Adrenal gland (tissue), 5 donors: ENCODE measurements at regions not wholly inside any gene's neighbourhood (a gene's known extent, or its start where the extent isn't known, plus 50 kb on each side); places are given as distances from the start of the nearest gene placed in this dataset.

Experiments
- POLR2A ChIP-seq, 2 donors: fragments of 450-650 bp; IDR thresholded peaks; one replicate each; pipeline ENCODE4 v1.6.1; 2017; ENCODE audit warnings: antibody characterized with exemption in 2 of 2, mild to moderate bottlenecking in 2 of 2, moderate library complexity in 1 of 2
- TF ChIP-seq, protein P1 (sequence below), 6 experiments: fragments of 450-650 bp in 4 of 6; fragments of 200-600 bp in 2 of 6; sonication (generic) in 1 of 6; IDR thresholded peaks; 1 replicate in 5 of 6; 2 replicates in 1 of 6; pipeline versions ENCODE4 v1.5.1 to v1.8.0; 2016 to 2021; ENCODE audit warnings: antibody characterized with exemption in 6 of 6, mild to moderate bottlenecking in 2 of 6, moderate library complexity in 1 of 6
- donor health status: DM: no; HTN: no; CAD: no.

GRCh38 chr9:13445103-13445500 lies 165.6 kb upstream of the MPDZ start:
- TF ChIP-seq, protein P1, sequence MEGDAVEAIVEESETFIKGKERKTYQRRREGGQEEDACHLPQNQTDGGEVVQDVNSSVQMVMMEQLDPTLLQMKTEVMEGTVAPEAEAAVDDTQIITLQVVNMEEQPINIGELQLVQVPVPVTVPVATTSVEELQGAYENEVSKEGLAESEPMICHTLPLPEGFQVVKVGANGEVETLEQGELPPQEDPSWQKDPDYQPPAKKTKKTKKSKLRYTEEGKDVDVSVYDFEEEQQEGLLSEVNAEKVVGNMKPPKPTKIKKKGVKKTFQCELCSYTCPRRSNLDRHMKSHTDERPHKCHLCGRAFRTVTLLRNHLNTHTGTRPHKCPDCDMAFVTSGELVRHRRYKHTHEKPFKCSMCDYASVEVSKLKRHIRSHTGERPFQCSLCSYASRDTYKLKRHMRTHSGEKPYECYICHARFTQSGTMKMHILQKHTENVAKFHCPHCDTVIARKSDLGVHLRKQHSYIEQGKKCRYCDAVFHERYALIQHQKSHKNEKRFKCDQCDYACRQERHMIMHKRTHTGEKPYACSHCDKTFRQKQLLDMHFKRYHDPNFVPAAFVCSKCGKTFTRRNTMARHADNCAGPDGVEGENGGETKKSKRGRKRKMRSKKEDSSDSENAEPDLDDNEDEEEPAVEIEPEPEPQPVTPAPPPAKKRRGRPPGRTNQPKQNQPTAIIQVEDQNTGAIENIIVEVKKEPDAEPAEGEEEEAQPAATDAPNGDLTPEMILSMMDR (IDR thresholded peaks at IDR 0.05) = no peak
- TF ChIP-seq POLR2A (IDR thresholded peaks at IDR 0.05) = no peak
